HTR-8/SVneo (cell line): ENCODE measurements at regions not wholly inside any gene's neighbourhood (a gene's known extent, or its start where the extent isn't known, plus 50 kb on each side); places are given as distances from the start of the nearest gene placed in this dataset.

Experiments used
- DNase-seq: peaks from one replicate; pipeline ENCODE4 v3.0.0; 2011; ENCODE audit warnings: low spot score, mixed read lengths; ENCODE audit not compliant: insufficient read length
- FAIRE-seq: peaks from 2 replicates; lab custom pipeline; 2011; peaks lifted over from hg19 to GRCh38; lab: Jason Lieb, UNC

- DNase-seq (peak; percentile 28), FAIRE-seq (no peak)
Measured at GRCh38 chr7:42690794-42691639, 220.9 kb downstream of the C7orf25 start.

GRCh38 chr7:42689626-42690025 is 222.2 kb downstream of the C7orf25 start:
- no peak for FAIRE-seq
- DNase-seq = no peak

GRCh38 chr7:42688056-42688371 is 223.9 kb downstream of the C7orf25 start:
- FAIRE-seq = no peak
- DNase-seq = no peak

GRCh38 chr7:42687211-42688055 is 224.4 kb downstream of the C7orf25 start:
- DNase-seq (no peak), FAIRE-seq (no peak)

GRCh38 chr7:42686594-42687156 is 225.2 kb downstream of the C7orf25 start:
- no peak for FAIRE-seq
- no peak for DNase-seq

- FAIRE-seq = no peak
- DNase-seq = no peak
Measured at GRCh38 chr7:42685911-42686310, 226.0 kb downstream of the C7orf25 start.

GRCh38 chr7:42677751-42678699 is 233.8 kb downstream of the C7orf25 start:
- DNase-seq (peak; percentile 18), FAIRE-seq (no peak)

- no peak for DNase-seq
- no peak for FAIRE-seq
Measured at GRCh38 chr7:42674541-42674940, 237.3 kb downstream of the C7orf25 start.

GRCh38 chr7:42673951-42674350 is 237.9 kb downstream of the C7orf25 start:
- no peak for DNase-seq
- FAIRE-seq = no peak

GRCh38 chr7:42672339-42672999 is 239.4 kb downstream of the C7orf25 start:
- DNase-seq = no peak

GRCh38 chr7:42671627-42672026 is 240.2 kb downstream of the C7orf25 start:
- no peak for DNase-seq
- no peak for FAIRE-seq

More at GRCh38 chr7:42672339-42672999, 239.4 kb downstream of the C7orf25 start:
- FAIRE-seq = no peak

GRCh38 chr7:42666994-42667393 is 244.9 kb downstream of the C7orf25 start:
- FAIRE-seq (no peak), DNase-seq (no peak)

GRCh38 chr7:42662862-42663261 is 249.0 kb downstream of the C7orf25 start:
- DNase-seq (no peak), FAIRE-seq (no peak)

- peak; percentile 48 for FAIRE-seq
- peak; percentile 31 for DNase-seq
Measured at GRCh38 chr7:42661312-42661711, 250.6 kb downstream of the C7orf25 start.

GRCh38 chr7:42650701-42651100 is 261.2 kb downstream of the C7orf25 start:
- DNase-seq (no peak), FAIRE-seq (no peak)

GRCh38 chr7:42650171-42650570 is 261.7 kb downstream of the C7orf25 start:
- FAIRE-seq (no peak), DNase-seq (no peak)

GRCh38 chr7:42645906-42646305 is 266.0 kb downstream of the C7orf25 start:
- no peak for DNase-seq
- FAIRE-seq = no peak

GRCh38 chr7:42642699-42643098 is 269.2 kb downstream of the C7orf25 start:
- FAIRE-seq (no peak), DNase-seq (no peak)

GRCh38 chr7:42639930-42640329 is 271.9 kb downstream of the C7orf25 start:
- FAIRE-seq = no peak
- DNase-seq = no peak
